ENCODE measurements at regions not wholly inside any gene's neighbourhood (a gene's known extent, or its start where the extent isn't known, plus 50 kb on each side); places are given as distances from the start of the nearest gene placed in this dataset.

DNA sequence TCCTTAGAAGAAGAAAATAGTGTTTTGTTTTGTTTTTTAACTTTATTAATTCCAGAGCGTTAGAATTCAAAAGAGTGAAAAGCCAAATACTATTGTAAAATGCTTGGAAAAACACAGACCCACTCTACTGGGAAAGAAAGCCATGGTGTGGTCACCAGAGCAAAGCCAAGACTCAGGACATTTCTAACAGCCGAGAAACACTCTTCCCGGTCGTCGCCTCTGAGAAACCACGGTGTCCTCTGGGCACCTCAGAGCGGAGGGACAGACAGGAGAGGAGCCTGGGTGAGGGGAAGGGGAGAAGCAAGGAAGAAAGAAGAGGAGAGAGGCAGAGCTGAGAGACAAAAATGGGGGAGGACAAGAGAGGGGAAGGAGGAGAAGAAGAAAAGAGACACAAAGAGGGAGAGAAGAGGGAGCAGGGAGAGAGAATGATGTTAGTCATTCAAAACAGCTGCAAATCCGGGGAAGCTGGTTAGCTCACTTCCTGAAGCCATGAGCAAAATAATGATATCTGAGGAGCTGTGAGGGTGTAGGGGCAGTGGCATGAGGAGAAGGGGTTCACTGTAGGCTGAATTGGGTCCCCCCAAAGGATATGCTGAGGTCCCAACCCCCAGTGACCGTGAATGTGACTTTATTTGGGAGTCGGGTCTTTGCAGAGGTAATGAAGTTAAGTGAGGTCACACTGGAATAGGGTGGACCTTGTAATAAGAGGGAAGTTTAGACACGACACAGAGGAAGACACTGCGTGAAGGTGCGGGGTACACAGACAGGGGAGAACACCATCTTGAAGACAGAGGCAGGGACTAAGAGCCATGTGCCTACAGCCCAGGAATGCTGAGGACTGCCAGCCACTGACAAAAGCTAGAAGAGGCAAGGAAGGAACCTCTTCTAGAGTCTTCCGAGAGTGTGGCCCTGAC lies 58.2 kb upstream of the DMRTB1 start:
- TF ChIP-seq, protein P1, sequence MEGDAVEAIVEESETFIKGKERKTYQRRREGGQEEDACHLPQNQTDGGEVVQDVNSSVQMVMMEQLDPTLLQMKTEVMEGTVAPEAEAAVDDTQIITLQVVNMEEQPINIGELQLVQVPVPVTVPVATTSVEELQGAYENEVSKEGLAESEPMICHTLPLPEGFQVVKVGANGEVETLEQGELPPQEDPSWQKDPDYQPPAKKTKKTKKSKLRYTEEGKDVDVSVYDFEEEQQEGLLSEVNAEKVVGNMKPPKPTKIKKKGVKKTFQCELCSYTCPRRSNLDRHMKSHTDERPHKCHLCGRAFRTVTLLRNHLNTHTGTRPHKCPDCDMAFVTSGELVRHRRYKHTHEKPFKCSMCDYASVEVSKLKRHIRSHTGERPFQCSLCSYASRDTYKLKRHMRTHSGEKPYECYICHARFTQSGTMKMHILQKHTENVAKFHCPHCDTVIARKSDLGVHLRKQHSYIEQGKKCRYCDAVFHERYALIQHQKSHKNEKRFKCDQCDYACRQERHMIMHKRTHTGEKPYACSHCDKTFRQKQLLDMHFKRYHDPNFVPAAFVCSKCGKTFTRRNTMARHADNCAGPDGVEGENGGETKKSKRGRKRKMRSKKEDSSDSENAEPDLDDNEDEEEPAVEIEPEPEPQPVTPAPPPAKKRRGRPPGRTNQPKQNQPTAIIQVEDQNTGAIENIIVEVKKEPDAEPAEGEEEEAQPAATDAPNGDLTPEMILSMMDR (IDR thresholded peaks at IDR 0.05), result no peak
- no peak for TF ChIP-seq POLR2A (IDR thresholded peaks at IDR 0.05)

Measured in adrenal gland (tissue), 5 donors.